Small intestine (tissue), 7 donors: ENCODE measurements at regions not wholly inside any gene's neighbourhood (a gene's known extent, or its start where the extent isn't known, plus 50 kb on each side); places are given as distances from the start of the nearest gene placed in this dataset.
"Not testable (repeated sequence)": the region's sequence is repeated elsewhere in the genome, so short reads cannot be mapped to it uniquely, and the experiment has no call there.

Experiments
- DNase-seq, 2 donors: peaks; one replicate each; pipeline versions ENCODE4 v3.0.0 to v3.0.0-alpha.2; 2013
- FAIRE-seq: peaks from 2 replicates; lab custom pipeline; 2012; peaks lifted over from hg19 to GRCh38; lab: Jason Lieb, UNC
- H3K27ac ChIP-seq, 3 donors: one replicate each; pipeline ENCODE4 v1.5.1; 2013; ENCODE audit warnings: low read length in 2 of 3, mild to moderate bottlenecking in 2 of 3, control low read depth in 1 of 3, inconsistent platforms in 1 of 3, low read depth in 1 of 3, moderate library complexity in 1 of 3
- H3K27me3 ChIP-seq, 3 donors: one replicate each; pipeline ENCODE4 v1.6.1; 2013; ENCODE audit warnings: low read length in 3 of 3, inconsistent platforms in 1 of 3; ENCODE audit not compliant: control insufficient read depth in 3 of 3, insufficient read depth in 3 of 3
- H3K36me3 ChIP-seq, 3 donors: one replicate each; pipeline ENCODE4 v1.6.1; 2013; ENCODE audit warnings: low read length in 3 of 3, inconsistent platforms in 1 of 3, low read depth in 1 of 3, mild to moderate bottlenecking in 1 of 3, moderate library complexity in 1 of 3; ENCODE audit not compliant: control insufficient read depth in 3 of 3, insufficient read depth in 2 of 3
- H3K4me1 ChIP-seq, 3 donors: one replicate each; pipeline ENCODE4 v1.6.1; 2013; ENCODE audit warnings: low read length in 2 of 3, inconsistent platforms in 1 of 3, low read depth in 1 of 3, mild to moderate bottlenecking in 1 of 3, moderate library complexity in 1 of 3; ENCODE audit not compliant: control insufficient read depth in 3 of 3, insufficient read depth in 2 of 3
- H3K4me3 ChIP-seq, 3 donors: one replicate each; pipeline ENCODE4 v1.5.1; 2013; ENCODE audit warnings: low read length in 3 of 3, control low read depth in 1 of 3, inconsistent platforms in 1 of 3, low read depth in 1 of 3, mild to moderate bottlenecking in 1 of 3, moderate library complexity in 1 of 3
- H3K9me3 ChIP-seq, 2 donors: one replicate each; pipeline ENCODE4 v1.6.1; 2013; ENCODE audit warnings: low read depth in 1 of 2, low read length in 1 of 2; ENCODE audit not compliant: control insufficient read depth in 2 of 2, insufficient read depth in 1 of 2
- WGBS, 3 donors: extraction: QIAGEN DNeasy Blood & Tissue Kit; methylation state at CpG; one replicate each; pipeline ENCODE4 v1.1.7; 2013; 5-methylcytosine and 5-hydroxymethylcytosine counted together
- donor health status: healthy with polysubstance abuse.
- donor health status: control.
- donor health status: control.
- donor health status: Bipolar disorder and iron deficiency.
- donor health status: healthy.

- not testable (repeated sequence) for H3K27ac ChIP-seq, FAIRE-seq, DNase-seq, H3K4me3 ChIP-seq, H3K27me3 ChIP-seq, H3K9me3 ChIP-seq, H3K36me3 ChIP-seq, H3K4me1 ChIP-seq
- WGBS, 3 donors: 63 to 86% (median 74%) methylated on average over 4 of the region's 4 CpGs
These were observed 158.3 kb downstream of the TMEM132E start for GRCh38 chr17:34737673-34738072.

GRCh38 chr17:34736611-34737010 is 157.2 kb downstream of the TMEM132E start:
- H3K4me1 ChIP-seq: no peaks in the 10 kb centered on the region

GRCh38 chr17:34733333-34733732 is 154.0 kb downstream of the TMEM132E start:
- peaks cover 0 to 3% (median 0%) of the 10 kb centered on the region in 3 donors for H3K27me3 ChIP-seq
- no peak overlapping the region for H3K27ac ChIP-seq
- DNase-seq (no peak), FAIRE-seq (no peak)
- no peaks in the 10 kb centered on the region for H3K9me3 ChIP-seq
- H3K4me1 ChIP-seq: no peaks in the 10 kb centered on the region
- no peaks in the 10 kb centered on the region for H3K36me3 ChIP-seq
- H3K4me3 ChIP-seq: no peak overlapping the region
- WGBS, 3 donors: 36 to 54% (median 39%) methylated on average over 5 of the region's 5 CpGs

More at GRCh38 chr17:34736611-34737010, 157.2 kb downstream of the TMEM132E start:
- no peaks in the 10 kb centered on the region for H3K27me3 ChIP-seq
- 59 to 67% (median 63%) methylated on average over 8 of the region's 8 CpGs for WGBS, 3 donors
- no peaks in the 10 kb centered on the region for H3K9me3 ChIP-seq
- no peak overlapping the region for H3K27ac ChIP-seq
- H3K4me3 ChIP-seq: no peak overlapping the region
- FAIRE-seq (no peak), DNase-seq (no peak)
- H3K36me3 ChIP-seq: no peaks in the 10 kb centered on the region

- no peak for FAIRE-seq
- Histone ChIP-seq H3K4me1 (no peaks in the 10 kb centered on the region), H3K27me3 (peaks cover 0 to 4% (median 0%) of the 10 kb centered on the region in 3 donors), H3K4me3 (no peak overlapping the region), H3K36me3 (no peaks in the 10 kb centered on the region), H3K27ac (no peak overlapping the region), H3K9me3 (no peaks in the 10 kb centered on the region)
- 62 to 82% (median 80%) methylated on average over 3 of the region's 3 CpGs for WGBS, 3 donors
- no peak for DNase-seq
These were observed 151.4 kb downstream of the TMEM132E start for GRCh38 chr17:34730816-34731215.

- no peaks in the 10 kb centered on the region for H3K9me3 ChIP-seq
- H3K27me3 ChIP-seq: peaks cover 0 to 7% (median 0%) of the 10 kb centered on the region in 3 donors
- FAIRE-seq: no peak
- no peak overlapping the region for H3K4me3 ChIP-seq
- H3K4me1 ChIP-seq: no peaks in the 10 kb centered on the region
- H3K36me3 ChIP-seq: no peaks in the 10 kb centered on the region
- 46 to 63% (median 63%) methylated on average over 10 of the region's 10 CpGs for WGBS, 3 donors
- DNase-seq: no peak
- no peak overlapping the region for H3K27ac ChIP-seq
These were observed 149.5 kb downstream of the TMEM132E start for GRCh38 chr17:34728771-34729310.

GRCh38 chr17:34727601-34728000 is 148.2 kb downstream of the TMEM132E start:
- Histone ChIP-seq H3K4me1 (no peaks in the 10 kb centered on the region), H3K9me3 (no peaks in the 10 kb centered on the region), H3K27me3 (peaks cover 0 to 9% (median 0%) of the 10 kb centered on the region in 3 donors), H3K27ac (no peak overlapping the region), H3K36me3 (no peaks in the 10 kb centered on the region), H3K4me3 (no peak overlapping the region)
- FAIRE-seq (no peak), DNase-seq (no peak)
- WGBS, 3 donors: 39 to 44% (median 41%) methylated on average over 6 of the region's 6 CpGs

- no peaks in the 10 kb centered on the region for H3K9me3 ChIP-seq
- FAIRE-seq (no peak), DNase-seq (no peak)
- H3K27ac ChIP-seq: no peak overlapping the region
- H3K36me3 ChIP-seq: no peaks in the 10 kb centered on the region
- H3K4me1 ChIP-seq: no peaks in the 10 kb centered on the region
- no peak overlapping the region for H3K4me3 ChIP-seq
- H3K27me3 ChIP-seq: peaks cover 0 to 9% (median 0%) of the 10 kb centered on the region in 3 donors
- WGBS, 3 donors: 71 to 80% (median 74%) methylated on average over 6 of the region's 6 CpGs
These were observed 147.4 kb downstream of the TMEM132E start for GRCh38 chr17:34726536-34727384.

GRCh38 chr17:34725725-34726124 is 146.3 kb downstream of the TMEM132E start:
- no peaks in the 10 kb centered on the region for H3K9me3 ChIP-seq
- no peak for FAIRE-seq
- no peaks in the 10 kb centered on the region for H3K36me3 ChIP-seq
- H3K4me1 ChIP-seq: no peaks in the 10 kb centered on the region
- DNase-seq: no peak
- peaks cover 0 to 7% (median 0%) of the 10 kb centered on the region in 3 donors for H3K27me3 ChIP-seq
- 46 to 57% (median 48%) methylated on average over 3 of the region's 3 CpGs for WGBS, 3 donors
- H3K27ac ChIP-seq: no peak overlapping the region
- H3K4me3 ChIP-seq: no peak overlapping the region
